OCI-LY7 (cell line): ENCODE measurements at regions not wholly inside any gene's neighbourhood (a gene's known extent, or its start where the extent isn't known, plus 50 kb on each side); places are given as distances from the start of the nearest gene placed in this dataset.

Experiments
- BruUV-seq: library from RNA; stranded (reverse); fragments of 400-500 nt; replicated peaks from 2 replicates; lab custom pipeline; 2021; lab: Mats Ljungman, UMichigan
- CTCF ChIA-PET: fragments of 300-600 bp; sonication (Branson Sonifier 250); formaldehyde crosslinking; loops from one replicate; lab custom pipeline; 2022; ENCODE audit warnings: antibody characterized with exemption; ENCODE audit not compliant: unreplicated experiment; lab: Charles Lee
- POLR2A ChIA-PET: fragments of 300-600 bp; sonication (Branson Sonifier 250); formaldehyde crosslinking; loops from one replicate; lab custom pipeline; 2022; ENCODE audit warnings: antibody characterized with exemption; lab: Charles Lee
- DNase-seq: peaks from one replicate; pipeline ENCODE4 v3.0.0-alpha.2; 2015; ENCODE audit warnings: low spot score
- H2AFZ ChIP-seq: fragments of 200-600 bp; sonication (generic), shearing (Covaris generic); 2 replicates; pipeline ENCODE4 v1.6.1; 2014; ENCODE audit warnings: mild to moderate bottlenecking, antibody characterized with exemption, low read length, moderate library complexity
- H3K27ac ChIP-seq: fragments of 200-600 bp; sonication (generic); 2 replicates; pipeline ENCODE4 v1.5.1; 2014; ENCODE audit warnings: mixed run types, low read depth, mild to moderate bottlenecking, moderate library complexity, low read length, inconsistent platforms; ENCODE audit not compliant: poor library complexity, severe bottlenecking
- H3K36me3 ChIP-seq: fragments of 200-600 bp; sonication (generic); 2 replicates; pipeline ENCODE4 v1.6.1; 2014; ENCODE audit warnings: mild to moderate bottlenecking, antibody characterized with exemption, low read length, moderate library complexity, mixed read lengths; ENCODE audit not compliant: insufficient read depth
- H3K4me1 ChIP-seq: fragments of 200-600 bp; sonication (generic); 2 replicates; pipeline ENCODE4 v1.5.1; 2014; ENCODE audit warnings: mild to moderate bottlenecking, low read length; ENCODE audit not compliant: insufficient read depth, poor library complexity, severe bottlenecking
- H3K4me2 ChIP-seq: fragments of 200-600 bp; sonication (generic); 2 replicates; pipeline ENCODE4 v1.6.1; 2014; ENCODE audit warnings: mild to moderate bottlenecking, low read length
- H3K4me3 ChIP-seq: fragments of 200-600 bp; sonication (generic); 2 replicates; pipeline ENCODE4 v1.5.1; 2014; ENCODE audit warnings: mild to moderate bottlenecking, low read depth, low read length; ENCODE audit not compliant: poor library complexity, severe bottlenecking
- H3K79me2 ChIP-seq: fragments of 200-600 bp; sonication (generic); 2 replicates; pipeline ENCODE4 v1.6.1; 2016; ENCODE audit warnings: low read depth, mild to moderate bottlenecking, low read length, moderate library complexity, mixed read lengths; ENCODE audit not compliant: insufficient read depth
- H3K9me2 ChIP-seq: fragments of 200-600 bp; sonication (generic); 2 replicates; pipeline ENCODE4 v1.6.1; 2016; ENCODE audit warnings: mild to moderate bottlenecking, low read length, mixed read lengths; ENCODE audit not compliant: insufficient read depth
- H3K9me3 ChIP-seq: fragments of 200-600 bp; sonication (generic); 2 replicates; pipeline ENCODE4 v1.6.1; 2014; ENCODE audit warnings: mild to moderate bottlenecking, mixed run types, low read length, mixed read lengths
- H4K20me1 ChIP-seq: fragments of 200-600 bp; sonication (generic); 2 replicates; pipeline ENCODE4 v1.6.1; 2014; ENCODE audit warnings: mild to moderate bottlenecking, antibody characterized with exemption, low read length, moderate library complexity, mixed read lengths; ENCODE audit not compliant: insufficient read depth
- CTCF ChIP-seq: fragments of 200-600 bp; sonication (generic); conservative IDR thresholded peaks from 2 replicates; pipeline ENCODE4 v1.5.1; 2014; ENCODE audit warnings: mild to moderate bottlenecking, antibody characterized with exemption, low read length, moderate library complexity, mixed read lengths
- EZH2phosphoT487 ChIP-seq: fragments of 200-600 bp; sonication (generic); IDR thresholded peaks from 2 replicates; pipeline ENCODE4 v1.6.1; 2018; ENCODE audit warnings: low read depth, borderline replicate concordance, mild to moderate bottlenecking, mixed run types, antibody characterized with exemption, low read length, moderate library complexity, mixed read lengths
- intact Hi-C: fragments of 100-400 bp; cut with micrococcal nuclease; formaldehyde crosslinking; loops from one replicate; pipeline ENCODE4 v1.10.0; 2022; ENCODE audit not compliant: unreplicated experiment

- CTCF ChIA-PET, result no interaction called here
- DNase-seq, result no peak
- no peaks in the 10 kb centered on the region for H3K4me1 ChIP-seq
- no peaks in the 10 kb centered on the region for H3K9me3 ChIP-seq
- intact Hi-C loops, result no loop called here
- no peaks in the 10 kb centered on the region for H3K9me2 ChIP-seq
- no peaks in the 10 kb centered on the region for H3K36me3 ChIP-seq
- no TSS peak for BruUV-seq
- no peaks in the 10 kb centered on the region for H3K79me2 ChIP-seq
- H2AFZ ChIP-seq, result no peak overlapping the region
- no peak for TF ChIP-seq CTCF
- TF ChIP-seq EZH2phosphoT487, result no peak
- no peak overlapping the region for H3K27ac ChIP-seq
- POLR2A ChIA-PET, result no interaction called here
- H3K4me3 ChIP-seq, result no peak overlapping the region
- no peaks in the 10 kb centered on the region for H4K20me1 ChIP-seq
- no peak overlapping the region for H3K4me2 ChIP-seq
Observed at GRCh38 chr15:26438718-26439117, 334.1 kb downstream of the GABRB3 start.

- CTCF ChIA-PET, result no interaction called here
- TF ChIP-seq EZH2phosphoT487 (no peak), CTCF (no peak)
- H3K9me2 ChIP-seq, result no peaks in the 10 kb centered on the region
- POLR2A ChIA-PET, result no interaction called here
- no peak for DNase-seq
- H3K4me3 ChIP-seq, result no peak overlapping the region
- no peaks in the 10 kb centered on the region for H3K36me3 ChIP-seq
- intact Hi-C loops, result no loop called here
- H3K79me2 ChIP-seq, result no peaks in the 10 kb centered on the region
- H2AFZ ChIP-seq, result no peak overlapping the region
- H3K27ac ChIP-seq, result no peak overlapping the region
- no TSS peak for BruUV-seq
- H3K4me2 ChIP-seq, result no peak overlapping the region
- no peaks in the 10 kb centered on the region for H3K4me1 ChIP-seq
- H4K20me1 ChIP-seq, result no peaks in the 10 kb centered on the region
- H3K9me3 ChIP-seq, result no peaks in the 10 kb centered on the region
Observed at GRCh38 chr15:26438316-26438715, 334.6 kb downstream of the GABRB3 start.

GRCh38 chr15:26433818-26434217 is 339.0 kb downstream of the GABRB3 start:
- intact Hi-C loops, result no loop called here
- Histone ChIP-seq H3K36me3 (no peaks in the 10 kb centered on the region), H3K4me1 (no peaks in the 10 kb centered on the region), H3K9me2 (no peaks in the 10 kb centered on the region), H3K9me3 (no peaks in the 10 kb centered on the region), H3K27ac (no peak overlapping the region), H2AFZ (no peak overlapping the region), H3K79me2 (no peaks in the 10 kb centered on the region), H4K20me1 (no peaks in the 10 kb centered on the region), H3K4me3 (no peak overlapping the region), H3K4me2 (no peak overlapping the region)
- ChIA-PET POLR2A (no interaction called here), CTCF (no interaction called here)
- TF ChIP-seq CTCF, result no peak
- TF ChIP-seq EZH2phosphoT487, result no peak
- no peak for DNase-seq
- no TSS peak for BruUV-seq
